ENCODE measurements at regions not wholly inside any gene's neighbourhood (a gene's known extent, or its start where the extent isn't known, plus 50 kb on each side); places are given as distances from the start of the nearest gene placed in this dataset.

GRCh38 chr14:34254031-34254430 is 208.0 kb downstream of the SPTSSA start:
- no peak for TF ChIP-seq EP300 (IDR thresholded peaks at IDR 0.05)
- no peak for TF ChIP-seq CTCF (IDR thresholded peaks at IDR 0.05)
- no peak for TF ChIP-seq POLR2AphosphoS5 (IDR thresholded peaks at IDR 0.05)
